HEK293 (cell line): ENCODE measurements at regions not wholly inside any gene's neighbourhood (a gene's known extent, or its start where the extent isn't known, plus 50 kb on each side); places are given as distances from the start of the nearest gene placed in this dataset.

Experiments
- CTCF ChIA-PET: fragments of 350-600 bp; formaldehyde crosslinking; extraction: SDS; loops from one replicate; lab custom pipeline; 2021; ENCODE audit warnings: antibody characterized with exemption; lab: Yijun Ruan, JAX
- POLR2A ChIA-PET: fragments of 300-600 bp; formaldehyde crosslinking; extraction: SDS; loops from one replicate; lab custom pipeline; 2020; ENCODE audit warnings: antibody characterized with exemption, inconsistent platforms; lab: Yijun Ruan, JAX
- H3K27ac ChIP-seq: fragments of 200-500 bp; sonication (Bioruptor generic); 2 replicates; pipeline ENCODE4 v1.5.1; 2014; ENCODE audit warnings: low read depth, low read length, control low read depth, inconsistent platforms; ENCODE audit errors: extremely low read depth
- H3K36me3 ChIP-seq, 2 experiments: fragments of 200-500 bp in 1 of 2; sonication (Bioruptor generic) in 1 of 2; 1 replicate in 1 of 2; 2 replicates in 1 of 2; pipeline ENCODE4 v1.5.1; 2014 to 2017; ENCODE audit warnings: inconsistent platforms in 2 of 2, low read length in 2 of 2; ENCODE audit not compliant: control insufficient read depth in 2 of 2, insufficient read depth in 1 of 2
- H3K4me1 ChIP-seq: fragments of 200-500 bp; sonication (Bioruptor generic); 2 replicates; pipeline ENCODE4 v1.5.1; 2014; ENCODE audit warnings: mild to moderate bottlenecking, low read length, inconsistent platforms; ENCODE audit not compliant: control insufficient read depth, insufficient read depth
- H3K4me3 ChIP-seq: 2 replicates; pipeline ENCODE4 v1.5.1; 2011; ENCODE audit warnings: low read depth, mild to moderate bottlenecking, control low read depth, low read length, moderate library complexity
- H3K9me3 ChIP-seq: fragments of 200-500 bp; sonication (Bioruptor generic); 2 replicates; pipeline ENCODE4 v1.5.1; 2014; ENCODE audit warnings: low read depth, low read length, inconsistent platforms; ENCODE audit not compliant: control insufficient read depth, insufficient read depth
- BCL11B ChIP-seq: fragments of 450-650 bp; formaldehyde crosslinking; IDR thresholded peaks from 2 replicates; pipeline ENCODE4 v1.5.1; 2016; ENCODE audit warnings: low read depth, missing biosample characterization, missing genetic modification characterization
- PBX3 ChIP-seq: sonication (generic); formaldehyde crosslinking; IDR thresholded peaks from 2 replicates; pipeline ENCODE4 v1.8.1; 2022; ENCODE audit warnings: mild to moderate bottlenecking, moderate library complexity, missing genetic modification reagents
- ZBTB20 ChIP-seq: fragments of 450-650 bp; formaldehyde crosslinking; IDR thresholded peaks from 2 replicates; pipeline ENCODE4 v1.5.1; 2016; ENCODE audit warnings: missing biosample characterization, missing genetic modification characterization
- ZNF114 ChIP-seq: fragments of 450-650 bp; formaldehyde crosslinking; IDR thresholded peaks from 2 replicates; pipeline ENCODE4 v1.5.0; 2017; ENCODE audit warnings: missing biosample characterization, missing genetic modification characterization
- ZNF138 ChIP-seq: fragments of 450-650 bp; formaldehyde crosslinking; IDR thresholded peaks from 2 replicates; pipeline ENCODE4 v1.5.1; 2016; ENCODE audit warnings: missing biosample characterization, missing genetic modification characterization, borderline replicate concordance
- ZNF148 ChIP-seq: fragments of 450-650 bp; formaldehyde crosslinking; IDR thresholded peaks from 2 replicates; pipeline ENCODE4 v1.5.0; 2017; ENCODE audit warnings: missing biosample characterization, missing genetic modification characterization, borderline replicate concordance
- ZNF157 ChIP-seq: fragments of 450-650 bp; formaldehyde crosslinking; IDR thresholded peaks from 2 replicates; pipeline ENCODE4 v1.5.1; 2016; ENCODE audit warnings: missing biosample characterization, missing genetic modification characterization
- ZNF169 ChIP-seq: fragments of 450-650 bp; formaldehyde crosslinking; IDR thresholded peaks from 2 replicates; pipeline ENCODE4 v1.5.1; 2016; ENCODE audit warnings: missing biosample characterization, missing genetic modification characterization
- ZNF175 ChIP-seq: fragments of 450-650 bp; formaldehyde crosslinking; IDR thresholded peaks from 2 replicates; pipeline ENCODE4 v1.5.1; 2016; ENCODE audit warnings: missing biosample characterization, missing genetic modification characterization
- ZNF221 ChIP-seq: fragments of 450-650 bp; formaldehyde crosslinking; IDR thresholded peaks from 2 replicates; pipeline ENCODE4 v1.5.1; 2017; ENCODE audit warnings: missing biosample characterization, missing genetic modification characterization, borderline replicate concordance
- ZNF311 ChIP-seq: fragments of 450-650 bp; formaldehyde crosslinking; IDR thresholded peaks from 2 replicates; pipeline ENCODE4 v1.5.1; 2017; ENCODE audit warnings: missing biosample characterization, missing genetic modification characterization, borderline replicate concordance
- ZNF324 ChIP-seq: fragments of 450-650 bp; formaldehyde crosslinking; IDR thresholded peaks from 2 replicates; pipeline ENCODE4 v1.5.1; 2016; ENCODE audit warnings: missing biosample characterization, missing genetic modification characterization
- ZNF341 ChIP-seq: fragments of 450-650 bp; formaldehyde crosslinking; IDR thresholded peaks from 2 replicates; pipeline ENCODE4; 2016; ENCODE audit warnings: low read depth, missing biosample characterization, missing genetic modification characterization
- ZNF510 ChIP-seq: fragments of 450-650 bp; formaldehyde crosslinking; IDR thresholded peaks from 2 replicates; pipeline ENCODE4 v1.5.1; 2018; ENCODE audit warnings: mild to moderate bottlenecking, missing genetic modification characterization, missing biosample characterization; ENCODE audit not compliant: insufficient replicate concordance
- ZNF529 ChIP-seq: fragments of 450-650 bp; formaldehyde crosslinking; IDR thresholded peaks from 2 replicates; pipeline ENCODE4 v1.5.1; 2017; ENCODE audit warnings: missing genetic modification characterization, missing biosample characterization; ENCODE audit not compliant: insufficient replicate concordance
- ZNF623 ChIP-seq: fragments of 450-650 bp; formaldehyde crosslinking; IDR thresholded peaks from 2 replicates; pipeline ENCODE4 v1.5.1; 2016; ENCODE audit warnings: missing biosample characterization, missing genetic modification characterization
- ZNF626 ChIP-seq: fragments of 450-650 bp; sonication (Bioruptor Pico); formaldehyde crosslinking; IDR thresholded peaks from 2 replicates; pipeline ENCODE4 v1.5.1; 2018; ENCODE audit warnings: missing biosample characterization, missing genetic modification characterization, inconsistent platforms
- ZNF704 ChIP-seq: fragments of 450-650 bp; formaldehyde crosslinking; IDR thresholded peaks from 2 replicates; pipeline ENCODE4 v1.5.1; 2016; ENCODE audit warnings: missing biosample characterization, missing genetic modification characterization
- ZNF707 ChIP-seq: fragments of 450-650 bp; formaldehyde crosslinking; IDR thresholded peaks from 2 replicates; pipeline ENCODE4 v1.5.1; 2016; ENCODE audit warnings: missing biosample characterization, missing genetic modification characterization
- ZNF747 ChIP-seq: fragments of 450-650 bp; formaldehyde crosslinking; IDR thresholded peaks from 2 replicates; pipeline ENCODE4 v1.5.1; 2016; ENCODE audit warnings: missing biosample characterization, missing genetic modification characterization
- TF ChIP-seq, protein P1 (sequence below): fragments of 450-650 bp; formaldehyde crosslinking; IDR thresholded peaks from 2 replicates; pipeline ENCODE4 v1.5.1; 2016; ENCODE audit warnings: missing biosample characterization, missing genetic modification characterization
- TF ChIP-seq, protein P2 (sequence below): fragments of 450-650 bp; formaldehyde crosslinking; IDR thresholded peaks from 2 replicates; pipeline ENCODE4 v1.5.1; 2016; ENCODE audit warnings: missing biosample characterization, missing genetic modification characterization
- TF ChIP-seq, protein P3 (sequence below): fragments of 450-650 bp; formaldehyde crosslinking; IDR thresholded peaks from 2 replicates; pipeline ENCODE4 v1.5.1; 2016; ENCODE audit warnings: missing biosample characterization, missing genetic modification characterization

DNA sequence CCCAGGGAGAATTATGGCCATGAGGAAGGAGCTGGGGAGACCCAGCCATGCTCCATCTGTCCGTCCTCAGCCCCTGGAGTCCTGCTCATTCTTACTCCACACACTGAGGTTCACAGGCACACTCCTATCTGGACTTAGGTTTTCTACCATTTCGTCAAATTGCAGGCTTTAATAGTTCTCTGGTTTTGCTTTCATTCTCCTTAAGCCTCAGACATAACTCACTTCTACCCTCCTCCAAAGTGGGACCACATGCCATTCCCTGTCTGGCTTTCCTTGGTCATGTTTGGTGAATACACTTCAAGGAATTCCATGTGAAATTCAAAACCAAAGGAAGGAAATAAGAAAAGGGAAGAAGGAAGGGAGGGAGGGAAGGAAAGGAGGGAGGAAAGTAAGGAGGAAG lies 115.7 kb downstream of the CMPK2 start:
- TF ChIP-seq, protein P1, sequence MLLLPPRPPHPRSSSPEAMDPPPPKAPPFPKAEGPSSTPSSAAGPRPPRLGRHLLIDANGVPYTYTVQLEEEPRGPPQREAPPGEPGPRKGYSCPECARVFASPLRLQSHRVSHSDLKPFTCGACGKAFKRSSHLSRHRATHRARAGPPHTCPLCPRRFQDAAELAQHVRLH (tag by site-specific recombination): no peak
- TF ChIP-seq ZNF510 (tag by site-specific recombination): no peak
- ChIA-PET POLR2A (no interaction called here), CTCF (no interaction called here)

DNA sequence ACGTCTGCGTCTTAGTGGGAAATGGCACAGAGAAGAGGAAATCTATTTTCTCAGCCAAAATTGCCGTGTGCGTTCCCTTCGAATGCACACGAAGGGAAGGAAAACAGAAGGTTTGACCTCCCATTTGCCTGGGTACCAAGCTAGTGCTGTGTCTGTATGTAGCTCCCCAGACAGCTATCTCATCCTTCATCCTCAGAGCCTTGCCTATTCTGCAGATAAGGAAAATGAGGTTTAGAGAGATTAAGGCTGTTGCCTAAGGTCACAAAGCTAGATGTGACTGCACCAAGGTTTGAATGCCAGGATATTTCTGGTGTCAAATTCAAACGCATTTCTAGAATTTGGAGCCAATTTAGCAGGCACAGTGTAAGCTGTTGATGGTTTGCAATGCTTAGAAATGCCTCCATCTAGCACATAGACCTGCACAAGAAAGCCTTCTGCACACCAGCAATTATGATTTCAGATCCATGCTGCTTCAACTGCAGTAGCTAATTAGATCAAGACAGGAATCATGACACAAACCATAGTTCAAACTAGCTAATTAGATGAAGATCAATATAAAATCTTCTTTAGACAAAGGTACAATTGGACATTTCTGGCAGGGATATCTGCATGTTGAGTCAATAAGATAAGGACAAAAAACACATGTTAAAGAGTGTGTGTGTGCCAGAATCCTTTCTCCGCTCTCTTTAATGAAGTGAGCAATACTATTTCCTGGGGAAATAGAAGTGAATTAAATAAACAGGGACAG lies 115.1 kb downstream of the CMPK2 start:
- Histone ChIP-seq H3K36me3 (no peaks in the 10 kb centered on the region), H3K4me3 (no peak overlapping the region), H3K9me3 (no peaks in the 10 kb centered on the region), H3K4me1 (no peaks in the 10 kb centered on the region), H3K27ac (no peak overlapping the region)
- TF ChIP-seq ZNF175 (tag by site-specific recombination) (no peak), BCL11B (tag by site-specific recombination) (no peak), ZNF114 (tag by site-specific recombination) (no peak), ZNF747 (no peak), ZNF157 (tag by site-specific recombination) (no peak), ZNF623 (no peak), ZNF324 (tag by site-specific recombination) (no peak), ZNF341 (no peak), ZNF169 (no peak), ZNF311 (tag by site-specific recombination) (no peak), ZNF626 (no peak), PBX3 (CRISPR knock-in tag) (no peak), ZNF138 (no peak), ZNF221 (tag by site-specific recombination) (no peak)
- TF ChIP-seq, protein P2, sequence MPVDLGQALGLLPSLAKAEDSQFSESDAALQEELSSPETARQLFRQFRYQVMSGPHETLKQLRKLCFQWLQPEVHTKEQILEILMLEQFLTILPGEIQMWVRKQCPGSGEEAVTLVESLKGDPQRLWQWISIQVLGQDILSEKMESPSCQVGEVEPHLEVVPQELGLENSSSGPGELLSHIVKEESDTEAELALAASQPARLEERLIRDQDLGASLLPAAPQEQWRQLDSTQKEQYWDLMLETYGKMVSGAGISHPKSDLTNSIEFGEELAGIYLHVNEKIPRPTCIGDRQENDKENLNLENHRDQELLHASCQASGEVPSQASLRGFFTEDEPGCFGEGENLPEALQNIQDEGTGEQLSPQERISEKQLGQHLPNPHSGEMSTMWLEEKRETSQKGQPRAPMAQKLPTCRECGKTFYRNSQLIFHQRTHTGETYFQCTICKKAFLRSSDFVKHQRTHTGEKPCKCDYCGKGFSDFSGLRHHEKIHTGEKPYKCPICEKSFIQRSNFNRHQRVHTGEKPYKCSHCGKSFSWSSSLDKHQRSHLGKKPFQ (tag by site-specific recombination): no peak
- ChIA-PET CTCF (no interaction called here), POLR2A (no interaction called here)

More for the DNA sequence above, 115.7 kb downstream of the CMPK2 start:
- Histone ChIP-seq H3K9me3 (no peaks in the 10 kb centered on the region), H3K4me1 (no peaks in the 10 kb centered on the region), H3K27ac (no peak overlapping the region), H3K4me3 (no peak overlapping the region), H3K36me3 (no peaks in the 10 kb centered on the region)

- POLR2A ChIA-PET: no interaction called here
- Histone ChIP-seq H3K9me3 (no peaks in the 10 kb centered on the region), H3K4me3 (no peak overlapping the region), H3K27ac (no peak overlapping the region), H3K36me3 (no peaks in the 10 kb centered on the region), H3K4me1 (no peaks in the 10 kb centered on the region)
- CTCF ChIA-PET: interaction anchor here (0.5 to 2.1 kb wide), 2 partner anchors 18 to 55 kb away, joined by 4 to 5 read pairs; no protein-coding TSS in a partner anchor
- TF ChIP-seq ZNF529 (tag by site-specific recombination) (no peak), ZNF707 (tag by site-specific recombination) (no peak), ZNF148 (tag by site-specific recombination) (no peak), ZNF704 (no peak), ZBTB20 (no peak)
- TF ChIP-seq, protein P3, sequence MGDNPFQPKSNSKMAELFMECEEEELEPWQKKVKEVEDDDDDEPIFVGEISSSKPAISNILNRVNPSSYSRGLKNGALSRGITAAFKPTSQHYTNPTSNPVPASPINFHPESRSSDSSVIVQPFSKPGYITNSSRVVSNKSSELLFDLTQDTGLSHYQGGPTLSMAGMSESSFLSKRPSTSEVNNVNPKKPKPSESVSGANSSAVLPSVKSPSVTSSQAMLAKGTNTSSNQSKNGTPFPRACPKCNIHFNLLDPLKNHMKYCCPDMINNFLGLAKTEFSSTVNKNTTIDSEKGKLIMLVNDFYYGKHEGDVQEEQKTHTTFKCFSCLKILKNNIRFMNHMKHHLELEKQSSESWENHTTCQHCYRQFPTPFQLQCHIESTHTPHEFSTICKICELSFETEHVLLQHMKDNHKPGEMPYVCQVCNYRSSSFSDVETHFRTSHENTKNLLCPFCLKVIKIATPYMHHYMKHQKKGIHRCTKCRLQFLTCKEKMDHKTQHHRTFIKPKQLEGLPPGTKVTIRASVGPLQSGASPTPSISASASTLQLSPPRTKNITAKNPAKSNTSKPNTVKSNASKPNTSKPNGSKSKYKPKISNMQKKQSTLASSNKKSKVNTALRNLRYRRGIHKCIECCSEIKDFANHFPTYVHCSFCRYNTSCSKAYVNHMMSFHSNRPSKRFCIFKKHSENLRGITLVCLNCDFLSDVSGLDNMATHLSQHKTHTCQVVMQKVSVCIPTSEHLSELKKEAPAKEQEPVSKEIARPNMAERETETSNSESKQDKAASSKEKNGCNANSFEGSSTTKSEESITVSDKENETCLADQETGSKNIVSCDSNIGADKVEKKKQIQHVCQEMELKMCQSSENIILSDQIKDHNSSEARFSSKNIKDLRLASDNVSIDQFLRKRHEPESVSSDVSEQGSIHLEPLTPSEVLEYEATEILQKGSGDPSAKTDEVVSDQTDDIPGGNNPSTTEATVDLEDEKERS (tag by site-specific recombination): no peak
Observed at GRCh38 chr2:6754419-6754818, 111.3 kb downstream of the CMPK2 start.
